Testis (tissue), 2 donors: ENCODE measurements at regions not wholly inside any gene's neighbourhood (a gene's known extent, or its start where the extent isn't known, plus 50 kb on each side); places are given as distances from the start of the nearest gene placed in this dataset.

Experiments used
- CTCF ChIP-seq, 3 experiments: fragments of 450-650 bp in 2 of 3; fragments of 200-600 bp in 1 of 3; sonication (generic) in 1 of 3; IDR thresholded peaks; one replicate each; pipeline ENCODE4 v1.5.1; 2016 to 2019; ENCODE audit warnings: antibody characterized with exemption in 3 of 3, mild to moderate bottlenecking in 2 of 3, moderate library complexity in 1 of 3
- POLR2A ChIP-seq: fragments of 450-650 bp; IDR thresholded peaks from one replicate; pipeline ENCODE4 v1.6.1; 2017; ENCODE audit warnings: antibody characterized with exemption, mild to moderate bottlenecking, moderate library complexity

GRCh38 chr5:4420177-4420576 is 720.0 kb upstream of the ADAMTS16 start:
- TF ChIP-seq CTCF (IDR thresholded peaks at IDR 0.05) (no peak), POLR2A (no peak)
